SK-N-SH (cell line): ENCODE measurements at regions not wholly inside any gene's neighbourhood (a gene's known extent, or its start where the extent isn't known, plus 50 kb on each side); places are given as distances from the start of the nearest gene placed in this dataset.
"Not testable (repeated sequence)": the region's sequence is repeated elsewhere in the genome, so short reads cannot be mapped to it uniquely, and the experiment has no call there.

Source experiments
- CTCF ChIA-PET: fragments of 300-600, 350-600 bp; formaldehyde crosslinking; extraction: SDS; loops from one replicate; lab custom pipeline; 2021; lab: Yijun Ruan, JAX
- POLR2A ChIA-PET: fragments of 350-600 bp; sonication (Branson Sonifier 250); formaldehyde crosslinking; extraction: SDS; loops from one replicate; lab custom pipeline; 2020; ENCODE audit warnings: antibody characterized with exemption, inconsistent platforms; lab: Yijun Ruan, JAX
- DNase-seq: peaks from one replicate; pipeline ENCODE4 v3.0.0; 2012
- H2AFZ ChIP-seq: fragments of 200-600 bp; sonication (generic); 2 replicates; pipeline ENCODE4 v1.8.1; 2016; ENCODE audit warnings: antibody characterized with exemption, mild to moderate bottlenecking, low read depth
- H3F3A ChIP-seq: fragments of 200-600 bp; sonication (generic); replicated peaks from 2 replicates; pipeline ENCODE3; 2016; ENCODE audit warnings: antibody characterized with exemption, mild to moderate bottlenecking; ENCODE audit not compliant: insufficient read depth
- H3K27ac ChIP-seq, 2 experiments: fragments of 200-500 bp in 1 of 2; fragments of 200-600 bp in 1 of 2; sonication (Bioruptor generic) in 1 of 2; sonication (generic), shearing (Covaris generic) in 1 of 2; 2 replicates each; pipeline versions ENCODE4 v1.5.1 to v1.6.1; 2014 to 2016; ENCODE audit warnings: low read depth in 2 of 2, inconsistent platforms in 1 of 2, low read length in 1 of 2, mild to moderate bottlenecking in 1 of 2, mixed read lengths in 1 of 2
- H3K27me3 ChIP-seq: fragments of 200-600 bp; sonication (generic), shearing (Covaris generic); 2 replicates; pipeline ENCODE4 v1.6.1; 2016; ENCODE audit warnings: mixed run types; ENCODE audit not compliant: insufficient read depth
- H3K36me3 ChIP-seq, 2 experiments: fragments of 200-500 bp in 1 of 2; fragments of 200-600 bp in 1 of 2; sonication (Bioruptor generic) in 1 of 2; sonication (generic) in 1 of 2; replicated peaks in 1 of 2; 2 replicates each; pipeline versions ENCODE3 to v1.5.1; 2014 to 2016; ENCODE audit warnings: low read length in 1 of 2, mild to moderate bottlenecking in 1 of 2; ENCODE audit not compliant: insufficient read depth in 2 of 2, control insufficient read depth in 1 of 2
- H3K4me1 ChIP-seq, 2 experiments: fragments of 200-500 bp in 1 of 2; fragments of 200-600 bp in 1 of 2; sonication (Bioruptor generic) in 1 of 2; sonication (generic), shearing (Covaris generic) in 1 of 2; 2 replicates each; pipeline versions ENCODE4 v1.5.1 to v1.6.1; 2014 to 2016; ENCODE audit warnings: low read depth in 1 of 2, low read length in 1 of 2, mixed run types in 1 of 2; ENCODE audit not compliant: insufficient read depth in 2 of 2, control insufficient read depth in 1 of 2
- H3K4me2 ChIP-seq: fragments of 200-600 bp; sonication (generic), shearing (Covaris generic); 2 replicates; pipeline ENCODE4 v1.6.1; 2017; ENCODE audit warnings: mixed run types
- H3K4me3 ChIP-seq, 2 experiments: fragments of 200-500 bp in 1 of 2; fragments of 200-600 bp in 1 of 2; sonication (Bioruptor generic) in 1 of 2; sonication (generic), shearing (Covaris generic) in 1 of 2; 2 replicates each; pipeline versions ENCODE4 v1.5.1 to v1.8.1; 2014 to 2016; ENCODE audit warnings: low read depth in 2 of 2, inconsistent platforms in 1 of 2, low read length in 1 of 2, mild to moderate bottlenecking in 1 of 2, mixed read lengths in 1 of 2, moderate library complexity in 1 of 2
- H3K79me2 ChIP-seq: fragments of 200-600 bp; sonication (generic); 2 replicates; pipeline ENCODE4 v1.8.1; 2017; ENCODE audit warnings: mild to moderate bottlenecking; ENCODE audit not compliant: insufficient read depth
- H3K9ac ChIP-seq: fragments of 200-600 bp; sonication (generic); 2 replicates; pipeline ENCODE4 v1.6.1; 2017; ENCODE audit warnings: mixed run types
- H3K9me2 ChIP-seq: fragments of 200-600 bp; sonication (generic); 2 replicates; pipeline ENCODE4 v1.6.1; 2017; ENCODE audit warnings: mixed run types
- H3K9me3 ChIP-seq: fragments of 200-600 bp; sonication (generic); 2 replicates; pipeline ENCODE4 v1.6.1; 2017; ENCODE audit warnings: mixed run types, mild to moderate bottlenecking, moderate library complexity
- H4K20me1 ChIP-seq: fragments of 200-600 bp; sonication (generic); 2 replicates; pipeline ENCODE4 v1.6.1; 2017; ENCODE audit warnings: mild to moderate bottlenecking, mixed run types; ENCODE audit not compliant: insufficient read depth
- EP300 ChIP-seq, 2 experiments: IDR thresholded peaks; 2 replicates each; pipeline versions ENCODE4 v1.4.0 to v1.6.1; 2012; ENCODE audit warnings: borderline replicate concordance in 1 of 2, low read depth in 1 of 2, low read length in 1 of 2
- FOSL2 ChIP-seq: IDR thresholded peaks from 2 replicates; pipeline ENCODE4 v1.4.0; 2012; ENCODE audit warnings: low read depth, mild to moderate bottlenecking, moderate library complexity, borderline replicate concordance
- FOXJ3 ChIP-seq: sonication (generic); formaldehyde crosslinking; IDR thresholded peaks from 2 replicates; pipeline ENCODE4 v1.5.1; 2020; ENCODE audit warnings: mild to moderate bottlenecking, missing genetic modification reagents
- FOXM1 ChIP-seq: IDR thresholded peaks from 2 replicates; pipeline ENCODE4 v1.4.0; 2012; ENCODE audit warnings: low read depth, mild to moderate bottlenecking
- NFIC ChIP-seq: IDR thresholded peaks from 2 replicates; pipeline ENCODE4 v1.4.0; 2012; ENCODE audit warnings: borderline replicate concordance
- NRF1 ChIP-seq: IDR thresholded peaks from 2 replicates; pipeline ENCODE4 v1.6.1; 2012; ENCODE audit warnings: low read depth, mild to moderate bottlenecking, low read length
- RAD21 ChIP-seq: IDR thresholded peaks from 2 replicates; pipeline ENCODE4 v1.6.1; 2012; ENCODE audit warnings: mild to moderate bottlenecking, low read length
- RCOR1 ChIP-seq: fragments of 150-350 bp; IDR thresholded peaks from 2 replicates; pipeline ENCODE4 v1.6.1; 2017; ENCODE audit warnings: antibody characterized with exemption, low read length
- RFX5 ChIP-seq: IDR thresholded peaks from 2 replicates; pipeline ENCODE4 v1.6.1; 2012; ENCODE audit warnings: mild to moderate bottlenecking, improper control_type of control experiment, low read length
- SMC3 ChIP-seq: IDR thresholded peaks from 2 replicates; pipeline ENCODE4 v1.6.1; 2012; ENCODE audit warnings: low read depth, low read length, improper control_type of control experiment
- TAF1 ChIP-seq: IDR thresholded peaks from 2 replicates; pipeline ENCODE4 v1.6.1; 2012; ENCODE audit warnings: low read depth, mild to moderate bottlenecking, low read length, moderate library complexity, borderline replicate concordance
- USF2 ChIP-seq: fragments of 150-350 bp; IDR thresholded peaks from 2 replicates; pipeline ENCODE4 v1.6.1; 2017; ENCODE audit warnings: antibody characterized with exemption, low read length, low read depth, borderline replicate concordance
- WGBS: methylation state at CpG from one replicate; pipeline ENCODE4 v1.1.6; 2017; ENCODE audit warnings: low lambda C conversion rate; 5-methylcytosine and 5-hydroxymethylcytosine counted together

DNA sequence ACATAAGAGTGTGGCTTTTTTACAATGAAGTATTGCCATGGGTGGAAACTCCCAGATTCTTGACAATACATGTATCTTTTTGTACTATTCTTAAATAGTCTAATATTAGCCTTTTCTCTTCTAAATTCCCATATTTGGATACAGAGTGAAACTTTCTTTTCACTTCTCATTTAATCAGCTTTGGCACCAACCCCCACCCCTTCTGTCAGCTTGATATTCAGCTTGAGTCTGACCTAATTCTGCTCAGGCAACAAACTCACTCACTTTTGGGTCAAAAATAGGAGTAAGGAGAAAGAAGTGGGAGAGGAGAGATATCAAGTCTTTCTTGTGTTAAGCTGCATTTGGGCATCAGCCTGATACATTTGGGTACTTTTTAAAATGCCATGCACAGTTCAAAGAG lies 397.5 kb downstream of the COG6 start:
- CTCF ChIA-PET: no interaction called here

GRCh38 chr13:40053401-40053800 lies 397.9 kb downstream of the COG6 start:
- TF ChIP-seq FOSL2 (no peak), RCOR1 (no peak), USF2 (no peak), EP300 (IDR thresholded peaks at IDR 0.05; ENCODE audit: borderline replicate concordance in 1 of 2, low read depth in 1 of 2, low read length in 1 of 2) (no peak), NFIC (no peak), SMC3 (no peak), RAD21 (no peak)
- Histone ChIP-seq H3K79me2 (no peaks in the 10 kb centered on the region), H3K9ac (no peak overlapping the region), H4K20me1 (no peaks in the 10 kb centered on the region), H3K27ac (no peak overlapping the region), H3K4me1 (no peaks in the 10 kb centered on the region), H3K4me2 (no peak overlapping the region), H3F3A (no peaks in the 10 kb centered on the region), H3K9me3 (no peaks in the 10 kb centered on the region), H3K4me3 (no peak overlapping the region), H2AFZ (no peak overlapping the region), H3K36me3 (no peaks in the 10 kb centered on the region), H3K9me2 (no peaks in the 10 kb centered on the region), H3K27me3 (no peaks in the 10 kb centered on the region)
- CTCF ChIA-PET: no interaction called here
- 73% methylated on average over 4 of the region's 4 CpGs for WGBS
- DNase-seq: no peak
- POLR2A ChIA-PET: no interaction called here

More for the DNA sequence above, 397.5 kb downstream of the COG6 start:
- no peak overlapping the region for H3K4me3 ChIP-seq
- H3K27me3 ChIP-seq: no peaks in the 10 kb centered on the region
- H3K9ac ChIP-seq: no peak overlapping the region
- no peaks in the 10 kb centered on the region for H3K9me2 ChIP-seq
- no peaks in the 10 kb centered on the region for H3F3A ChIP-seq
- POLR2A ChIA-PET: no interaction called here
- no peak for DNase-seq
- no peaks in the 10 kb centered on the region for H3K4me1 ChIP-seq
- H3K9me3 ChIP-seq: no peaks in the 10 kb centered on the region
- H3K79me2 ChIP-seq: no peaks in the 10 kb centered on the region
- no peak overlapping the region for H3K27ac ChIP-seq
- no peaks in the 10 kb centered on the region for H3K36me3 ChIP-seq
- H3K4me2 ChIP-seq: no peak overlapping the region
- no peaks in the 10 kb centered on the region for H4K20me1 ChIP-seq
- TF ChIP-seq FOXJ3 (CRISPR knock-in tag): no peak
- no peak for TF ChIP-seq FOXM1
- TF ChIP-seq RFX5: no peak
- TF ChIP-seq NFIC: no peak
- no peak for TF ChIP-seq NRF1
- no peak for TF ChIP-seq TAF1
- no peak overlapping the region for H2AFZ ChIP-seq

GRCh38 chr13:40054422-40054821 lies 399.0 kb downstream of the COG6 start:
- H3K4me2 ChIP-seq, H3K9ac ChIP-seq, H3F3A ChIP-seq, H3K79me2 ChIP-seq, H3K27ac ChIP-seq, DNase-seq, H3K4me3 ChIP-seq, CTCF ChIA-PET, H3K4me1 ChIP-seq, H3K9me3 ChIP-seq, H4K20me1 ChIP-seq, POLR2A ChIA-PET, H3K36me3 ChIP-seq, H3K27me3 ChIP-seq, H2AFZ ChIP-seq, H3K9me2 ChIP-seq: not testable (repeated sequence)
- 87% methylated on average over 2 of the region's 3 CpGs for WGBS
